Hepatocyte (in vitro differentiated cells): ENCODE measurements at regions not wholly inside any gene's neighbourhood (a gene's known extent, or its start where the extent isn't known, plus 50 kb on each side); places are given as distances from the start of the nearest gene placed in this dataset.

ENCODE experiments used
- DNase-seq: peaks from one replicate; pipeline ENCODE4 v3.0.0-alpha.2; 2016; ENCODE audit warnings: low spot score
- H2AFZ ChIP-seq: fragments of 200-600 bp; sonication (generic); 2 replicates; pipeline ENCODE4 v1.6.0; 2016; ENCODE audit warnings: antibody characterized with exemption, mild to moderate bottlenecking
- H3K27ac ChIP-seq: fragments of 200-600 bp; sonication (generic); 2 replicates; pipeline ENCODE4 v1.5.1; 2016; ENCODE audit warnings: mild to moderate bottlenecking
- H3K27me3 ChIP-seq: fragments of 200-600 bp; sonication (generic); 2 replicates; pipeline ENCODE4 v1.6.1; 2016
- H3K36me3 ChIP-seq: fragments of 200-600 bp; sonication (generic); replicated peaks from 2 replicates; pipeline ENCODE4 v1.5.1; 2016; ENCODE audit warnings: low read depth; ENCODE audit not compliant: insufficient read depth
- H3K4me1 ChIP-seq: fragments of 200-600 bp; sonication (generic); 2 replicates; pipeline ENCODE4 v1.5.1; 2016; ENCODE audit warnings: mild to moderate bottlenecking, moderate library complexity; ENCODE audit not compliant: insufficient read depth
- H3K4me2 ChIP-seq: fragments of 200-600 bp; sonication (generic); 2 replicates; pipeline ENCODE4 v1.6.0; 2016
- H3K4me3 ChIP-seq: fragments of 200-600 bp; sonication (generic); 2 replicates; pipeline ENCODE4 v1.5.1; 2016; ENCODE audit warnings: mild to moderate bottlenecking
- H3K79me2 ChIP-seq: fragments of 200-600 bp; sonication (generic); 2 replicates; pipeline ENCODE4 v1.6.0; 2017; ENCODE audit warnings: mild to moderate bottlenecking
- H3K9me2 ChIP-seq: fragments of 200-600 bp; sonication (generic); replicated peaks from 2 replicates; pipeline ENCODE4 v1.6.0; 2017; ENCODE audit warnings: mild to moderate bottlenecking; ENCODE audit not compliant: insufficient read depth
- H3K9me3 ChIP-seq: fragments of 200-600 bp; sonication (generic); 2 replicates; pipeline ENCODE4 v1.5.1; 2016; ENCODE audit warnings: low read depth, mild to moderate bottlenecking
- H4K20me1 ChIP-seq: fragments of 200-600 bp; sonication (generic); 2 replicates; pipeline ENCODE4 v1.6.0; 2016; ENCODE audit warnings: mild to moderate bottlenecking; ENCODE audit not compliant: insufficient read depth, poor library complexity, severe bottlenecking
- EZH2 ChIP-seq: fragments of 200-600 bp; sonication (generic); IDR thresholded peaks from 2 replicates; pipeline ENCODE4 v1.6.1; 2016; ENCODE audit warnings: antibody characterized with exemption, mild to moderate bottlenecking, borderline replicate concordance
- EZH2phosphoT487 ChIP-seq: fragments of 200-600 bp; sonication (generic); IDR thresholded peaks from one replicate; pipeline ENCODE4 v1.6.1; 2018; ENCODE audit warnings: antibody characterized with exemption, mild to moderate bottlenecking, low read depth, moderate library complexity; ENCODE audit not compliant: unreplicated experiment, severe bottlenecking
- WGBS: methylation state at CpG from one replicate; pipeline ENCODE4 v1.1.6; 2016; ENCODE audit warnings: low lambda C conversion rate; ENCODE audit errors: missing lambda C conversion rate; 5-methylcytosine and 5-hydroxymethylcytosine counted together
- TF ChIP-seq, protein P1 (sequence below): fragments of 200-600 bp; sonication (generic); IDR thresholded peaks from 2 replicates; pipeline ENCODE4 v1.5.1; 2016; ENCODE audit warnings: antibody characterized with exemption, mild to moderate bottlenecking; ENCODE audit not compliant: poor library complexity

DNA sequence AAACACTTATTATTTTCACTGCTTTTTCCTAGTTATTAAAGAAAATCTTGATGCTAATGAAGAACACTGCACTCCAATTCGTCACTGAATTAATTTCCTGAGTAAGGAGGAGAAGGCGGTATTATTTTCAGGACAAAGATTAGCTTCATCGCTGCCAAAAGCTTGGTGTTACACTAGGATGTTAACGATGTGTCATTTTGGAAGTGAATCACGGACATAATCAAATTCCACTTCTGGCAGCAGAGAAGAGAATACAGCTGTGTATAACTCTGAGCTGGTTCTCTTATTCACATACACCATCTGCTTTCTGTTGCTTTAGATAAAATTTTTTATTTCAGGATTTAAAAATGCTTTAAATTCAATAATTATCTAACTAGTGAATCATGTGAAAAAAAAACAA lies 74.1 kb downstream of the SCG2 start:
- TF ChIP-seq EZH2phosphoT487 (no peak), EZH2 (no peak)
- TF ChIP-seq, protein P1, sequence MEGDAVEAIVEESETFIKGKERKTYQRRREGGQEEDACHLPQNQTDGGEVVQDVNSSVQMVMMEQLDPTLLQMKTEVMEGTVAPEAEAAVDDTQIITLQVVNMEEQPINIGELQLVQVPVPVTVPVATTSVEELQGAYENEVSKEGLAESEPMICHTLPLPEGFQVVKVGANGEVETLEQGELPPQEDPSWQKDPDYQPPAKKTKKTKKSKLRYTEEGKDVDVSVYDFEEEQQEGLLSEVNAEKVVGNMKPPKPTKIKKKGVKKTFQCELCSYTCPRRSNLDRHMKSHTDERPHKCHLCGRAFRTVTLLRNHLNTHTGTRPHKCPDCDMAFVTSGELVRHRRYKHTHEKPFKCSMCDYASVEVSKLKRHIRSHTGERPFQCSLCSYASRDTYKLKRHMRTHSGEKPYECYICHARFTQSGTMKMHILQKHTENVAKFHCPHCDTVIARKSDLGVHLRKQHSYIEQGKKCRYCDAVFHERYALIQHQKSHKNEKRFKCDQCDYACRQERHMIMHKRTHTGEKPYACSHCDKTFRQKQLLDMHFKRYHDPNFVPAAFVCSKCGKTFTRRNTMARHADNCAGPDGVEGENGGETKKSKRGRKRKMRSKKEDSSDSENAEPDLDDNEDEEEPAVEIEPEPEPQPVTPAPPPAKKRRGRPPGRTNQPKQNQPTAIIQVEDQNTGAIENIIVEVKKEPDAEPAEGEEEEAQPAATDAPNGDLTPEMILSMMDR = no peak
- no peak overlapping the region for H3K4me3 ChIP-seq
- H3K4me2 ChIP-seq = no peak overlapping the region
- H4K20me1 ChIP-seq = no peaks in the 10 kb centered on the region
- no peaks in the 10 kb centered on the region for H3K4me1 ChIP-seq
- no peaks in the 10 kb centered on the region for H3K9me3 ChIP-seq
- no peaks in the 10 kb centered on the region for H3K36me3 ChIP-seq
- no peaks in the 10 kb centered on the region for H3K27me3 ChIP-seq
- H3K79me2 ChIP-seq = no peaks in the 10 kb centered on the region
- DNase-seq = no peak
- H3K27ac ChIP-seq = no peak overlapping the region
- WGBS = 83% methylated on average over 5 of the region's 5 CpGs
- no peaks in the 10 kb centered on the region for H3K9me2 ChIP-seq
- H2AFZ ChIP-seq = no peak overlapping the region

DNA sequence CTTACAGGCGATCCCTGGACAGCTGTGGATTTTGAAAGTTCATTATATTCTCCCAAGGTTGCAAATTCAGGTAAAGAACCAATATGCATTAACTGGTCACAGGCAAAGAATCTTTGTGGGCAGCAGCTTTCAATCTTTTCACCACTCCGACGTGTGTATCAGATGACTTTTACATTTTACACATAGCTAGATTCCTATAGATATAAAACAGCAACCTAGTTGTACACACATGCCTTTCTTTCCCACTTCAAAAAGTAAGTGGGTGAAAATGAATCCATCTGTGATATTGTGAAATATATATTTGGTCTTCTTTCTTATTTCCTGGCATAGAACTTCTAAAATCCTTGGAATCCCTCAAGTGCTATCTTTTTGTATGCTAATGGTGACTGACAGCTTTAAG lies 72.5 kb downstream of the SCG2 start:
- DNase-seq = no peak
- no peak overlapping the region for H3K27ac ChIP-seq
- no peaks in the 10 kb centered on the region for H3K4me1 ChIP-seq
- no peak overlapping the region for H2AFZ ChIP-seq
- no peak overlapping the region for H3K4me3 ChIP-seq
- H3K9me2 ChIP-seq = no peaks in the 10 kb centered on the region
- no peak for TF ChIP-seq EZH2
- TF ChIP-seq, protein P1 = no peak
- no peak for TF ChIP-seq EZH2phosphoT487
- no peaks in the 10 kb centered on the region for H3K79me2 ChIP-seq
- H4K20me1 ChIP-seq = no peaks in the 10 kb centered on the region
- no peaks in the 10 kb centered on the region for H3K9me3 ChIP-seq
- H3K36me3 ChIP-seq = no peaks in the 10 kb centered on the region
- no peaks in the 10 kb centered on the region for H3K27me3 ChIP-seq
- 82% methylated on average over 3 of the region's 3 CpGs for WGBS
- no peak overlapping the region for H3K4me2 ChIP-seq

DNA sequence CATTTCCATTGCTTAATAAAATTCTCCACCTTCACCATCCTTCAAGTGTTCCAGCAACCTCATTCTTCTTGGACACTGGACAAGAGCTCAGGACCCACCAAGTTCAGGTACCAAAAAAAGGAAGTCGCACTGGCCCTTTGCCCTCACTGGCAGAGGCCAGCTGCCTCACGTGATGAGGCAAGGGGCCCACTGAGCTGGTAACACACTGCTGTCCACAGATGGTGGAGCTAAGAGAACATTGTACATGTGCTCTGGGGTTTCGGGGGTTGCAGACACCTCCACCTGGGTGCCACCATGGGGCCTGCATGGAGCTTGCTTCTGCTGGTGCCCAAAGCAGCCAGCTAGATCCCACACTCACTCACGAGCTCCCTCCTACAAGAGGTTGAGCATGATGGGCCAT lies 71.3 kb downstream of the SCG2 start:
- TF ChIP-seq EZH2phosphoT487 (no peak), EZH2 (no peak)
- TF ChIP-seq, protein P1 = no peak
- WGBS = 88% methylated on average over 4 of the region's 4 CpGs

DNA sequence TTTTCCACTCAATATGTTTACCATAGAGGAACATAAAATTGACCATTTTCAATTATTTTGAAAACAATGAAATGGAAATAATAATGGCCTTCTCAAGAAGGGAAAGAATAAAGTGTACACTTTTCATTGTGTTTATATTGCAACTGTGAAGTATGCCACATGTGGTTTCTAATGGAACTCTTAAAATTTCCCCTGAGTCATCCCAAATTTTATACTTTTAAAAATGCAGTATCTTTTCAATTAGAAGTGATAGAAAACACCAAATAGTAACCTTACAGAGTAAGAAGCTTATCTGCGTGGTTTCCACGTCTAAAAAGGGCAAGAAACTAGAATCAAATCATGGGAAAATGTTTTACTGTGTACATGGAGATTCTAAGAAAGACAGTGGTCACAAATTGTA lies 70.0 kb downstream of the SCG2 start:
- TF ChIP-seq, protein P1 = no peak
- TF ChIP-seq EZH2 (no peak), EZH2phosphoT487 (no peak)
- no peak overlapping the region for H3K27ac ChIP-seq

More for the DNA sequence above, 71.3 kb downstream of the SCG2 start:
- Histone ChIP-seq H3K9me3 (no peaks in the 10 kb centered on the region), H3K27ac (no peak overlapping the region), H4K20me1 (no peaks in the 10 kb centered on the region), H3K4me2 (no peak overlapping the region), H3K36me3 (no peaks in the 10 kb centered on the region), H3K4me1 (no peaks in the 10 kb centered on the region), H2AFZ (no peak overlapping the region), H3K27me3 (no peaks in the 10 kb centered on the region), H3K4me3 (no peak overlapping the region), H3K9me2 (no peaks in the 10 kb centered on the region), H3K79me2 (no peaks in the 10 kb centered on the region)
- no peak for DNase-seq

More for the DNA sequence above, 70.0 kb downstream of the SCG2 start:
- whole genome bisulfite sequencing = 88% methylated on average over 2 of the region's 2 CpGs
- Histone ChIP-seq H3K79me2 (no peaks in the 10 kb centered on the region), H4K20me1 (no peaks in the 10 kb centered on the region), H3K4me3 (no peak overlapping the region), H3K4me2 (no peak overlapping the region), H3K27me3 (no peaks in the 10 kb centered on the region), H3K4me1 (no peaks in the 10 kb centered on the region), H3K9me2 (no peaks in the 10 kb centered on the region), H3K36me3 (no peaks in the 10 kb centered on the region), H2AFZ (no peak overlapping the region), H3K9me3 (no peaks in the 10 kb centered on the region)
- no peak for DNase-seq
